GM12878 (cell line): ENCODE measurements at regions not wholly inside any gene's neighbourhood (a gene's known extent, or its start where the extent isn't known, plus 50 kb on each side); places are given as distances from the start of the nearest gene placed in this dataset.

Source experiments
- ATAC-seq: fragments of 200-7000 bp; cut with Tn5 transposase; 3 replicates; pipeline ENCODE4 v1.9.1; 2020; ENCODE audit warnings: mild to moderate bottlenecking, moderate library complexity
- BruUV-seq: library from RNA; stranded (reverse); fragments of 400-500 nt; replicated peaks from 2 replicates; lab custom pipeline; 2021; lab: Mats Ljungman, UMichigan
- CTCF ChIA-PET: fragments of 300-600 bp; sonication (Branson Sonifier 250); formaldehyde crosslinking; extraction: SDS; loops from one replicate; lab custom pipeline; 2021; ENCODE audit warnings: inconsistent platforms; lab: Yijun Ruan, JAX
- POLR2A ChIA-PET: fragments of 350-600 bp; formaldehyde crosslinking; extraction: SDS; loops from one replicate; lab custom pipeline; 2021; ENCODE audit warnings: inconsistent platforms; lab: Charles Lee
- RAD21 ChIA-PET: fragments of 300-600 bp; sonication (Branson Sonifier 250); formaldehyde crosslinking; loops from one replicate; lab custom pipeline; 2023; ENCODE audit warnings: antibody characterized with exemption; ENCODE audit not compliant: unreplicated experiment; lab: Charles Lee
- SMC1A ChIA-PET: fragments of 300-600 bp; sonication (Branson Sonifier 250); formaldehyde crosslinking; loops from one replicate; lab custom pipeline; 2023; ENCODE audit not compliant: unreplicated experiment, uncharacterized antibody; lab: Charles Lee
- DNase-seq: peaks from one replicate; pipeline ENCODE4 v3.0.0-alpha.2; 2011; ENCODE audit warnings: low read depth, low spot score
- FAIRE-seq: peaks from 3 replicates; lab custom pipeline; 2011; peaks lifted over from hg19 to GRCh38; lab: Jason Lieb, UNC
- H2AFZ ChIP-seq: 2 replicates; pipeline ENCODE4 v1.6.0; 2011; ENCODE audit warnings: low read depth, low read length, control low read depth; ENCODE audit not compliant: control insufficient read depth
- H3K27ac ChIP-seq: 2 replicates; pipeline ENCODE4 v1.5.1; 2011; ENCODE audit warnings: control low read depth; ENCODE audit not compliant: control insufficient read depth, insufficient read depth
- H3K27me3 ChIP-seq, 2 experiments: replicated peaks in 1 of 2; 2 replicates each; pipeline versions ENCODE4 v1.6.0 to v1.6.1; 2011; ENCODE audit warnings: low read length in 1 of 2; ENCODE audit not compliant: control insufficient read depth in 2 of 2, insufficient read depth in 2 of 2
- H3K36me3 ChIP-seq, 2 experiments: 2 replicates each; pipeline ENCODE4 v1.5.1; 2011; ENCODE audit warnings: low read length in 1 of 2; ENCODE audit not compliant: control insufficient read depth in 2 of 2, insufficient read depth in 2 of 2
- H3K4me1 ChIP-seq: 2 replicates; pipeline ENCODE4 v1.6.1; 2011; ENCODE audit warnings: mild to moderate bottlenecking, low read length, moderate library complexity, mixed read lengths; ENCODE audit not compliant: control insufficient read depth, insufficient read depth
- H3K4me2 ChIP-seq: 2 replicates; pipeline ENCODE4 v1.6.0; 2011; ENCODE audit warnings: control low read depth; ENCODE audit not compliant: control insufficient read depth, insufficient read depth
- H3K4me3 ChIP-seq: fragments of 200-600 bp; sonication (generic); 2 replicates; pipeline ENCODE4 v1.5.1; 2016
- H3K79me2 ChIP-seq: 2 replicates; pipeline ENCODE4 v1.6.0; 2011; ENCODE audit warnings: low read length; ENCODE audit not compliant: control insufficient read depth, insufficient read depth
- H3K9ac ChIP-seq: 2 replicates; pipeline ENCODE4 v1.8.0; 2011; ENCODE audit warnings: low read length, control low read depth, mixed read lengths; ENCODE audit not compliant: control insufficient read depth, insufficient read depth
- H3K9me3 ChIP-seq: replicated peaks from 3 replicates; pipeline ENCODE4 v1.5.1; 2011; ENCODE audit warnings: mild to moderate bottlenecking, low read length; ENCODE audit not compliant: control insufficient read depth, insufficient read depth
- H4K20me1 ChIP-seq: 2 replicates; pipeline ENCODE4 v1.6.0; 2011; ENCODE audit not compliant: control insufficient read depth, insufficient read depth
- CREB1 ChIP-seq: IDR thresholded peaks from 2 replicates; pipeline ENCODE4 v1.6.1; 2012; ENCODE audit warnings: low read depth, mild to moderate bottlenecking, inconsistent platforms
- HDAC2 ChIP-seq: fragments of 200-600 bp; sonication (generic); IDR thresholded peaks from 2 replicates; pipeline ENCODE4 v1.6.1; 2017
- RAD51 ChIP-seq: fragments of 450-650 bp; IDR thresholded peaks from 2 replicates; pipeline ENCODE4 v1.6.1; 2016; ENCODE audit warnings: moderate library complexity, mild to moderate bottlenecking, inconsistent platforms
- SIX5 ChIP-seq: IDR thresholded peaks from 2 replicates; pipeline ENCODE4 v1.6.1; 2011; ENCODE audit warnings: mild to moderate bottlenecking, low read depth, low read length, moderate library complexity; ENCODE audit not compliant: severe bottlenecking
- SUZ12 ChIP-seq: fragments of 200-600 bp; sonication (generic); IDR thresholded peaks from one replicate; pipeline ENCODE4 v1.6.1; 2018; ENCODE audit warnings: antibody characterized with exemption, mild to moderate bottlenecking; ENCODE audit not compliant: unreplicated experiment
- TCF12 ChIP-seq: IDR thresholded peaks from 2 replicates; pipeline ENCODE4 v1.6.1; 2011; ENCODE audit warnings: low read depth, mild to moderate bottlenecking, low read length
- ZNF207 ChIP-seq: fragments of 450-650 bp; IDR thresholded peaks from 2 replicates; pipeline ENCODE4 v1.6.1; 2014; ENCODE audit warnings: antibody characterized with exemption, mild to moderate bottlenecking, borderline replicate concordance
- WGBS: methylation state at CpG from one replicate; pipeline ENCODE4 v1.1.6; 2016; ENCODE audit warnings: low lambda C conversion rate; ENCODE audit not compliant: insufficient replicate concordance, insufficient coverage; ENCODE audit errors: missing lambda C conversion rate; 5-methylcytosine and 5-hydroxymethylcytosine counted together
- in situ Hi-C: fragments of 300-500 bp; cut with MboI; formaldehyde crosslinking; loops from 9 replicates; pipeline ENCODE4 v1.14.3; 2018; ENCODE audit warnings: mixed read lengths
- intact Hi-C: fragments of 100-400 bp; cut with micrococcal nuclease; formaldehyde crosslinking; loops from one replicate; pipeline ENCODE4 v1.14.2; 2022; ENCODE audit not compliant: unreplicated experiment
- TF ChIP-seq, protein P1 (sequence below): IDR thresholded peaks from 2 replicates; pipeline ENCODE4 v1.6.1; 2012; ENCODE audit warnings: low read length, inconsistent platforms
- TF ChIP-seq, protein P2 (sequence below): IDR thresholded peaks from 2 replicates; pipeline ENCODE4 v1.6.1; 2012; ENCODE audit warnings: improper control_type of control experiment, low read depth, low read length; ENCODE audit not compliant: insufficient replicate concordance
- TF ChIP-seq, protein P3 (sequence below): IDR thresholded peaks from 2 replicates; pipeline ENCODE4 v1.6.1; 2012; ENCODE audit warnings: low read depth, low read length, improper control_type of control experiment

- BruUV-seq: no TSS peak
These were observed 1075.9 kb downstream of the BRD1 start for GRCh38 chr22:48751539-48752437.

More at GRCh38 chr22:48751539-48752437, 1075.9 kb downstream of the BRD1 start:
- Histone ChIP-seq H3K9ac (no peak overlapping the region), H3K27me3 (no peaks in the 10 kb centered on the region), H3K36me3 (no peaks in the 10 kb centered on the region), H3K27ac (no peak overlapping the region), H3K4me1 (no peaks in the 10 kb centered on the region), H4K20me1 (no peaks in the 10 kb centered on the region), H3K9me3 (no peaks in the 10 kb centered on the region; the same call in 2 of the 3 replicates), H3K4me2 (no peak overlapping the region), H2AFZ (no peak overlapping the region), H3K79me2 (no peaks in the 10 kb centered on the region), H3K4me3 (no peak overlapping the region)
- in situ Hi-C loops (no loop called here), intact Hi-C loops (no loop called here)
- ChIA-PET POLR2A (no interaction called here), SMC1A (no interaction called here), CTCF (no interaction called here), RAD21 (no interaction called here)
- 48% methylated on average over 24 of the region's 26 CpGs for WGBS
- ATAC-seq: no peak
- no peak for FAIRE-seq
- DNase-seq: no peak
- TF ChIP-seq CREB1: no peak
- no peak for TF ChIP-seq TCF12
- TF ChIP-seq HDAC2: no peak
- no peak for TF ChIP-seq SIX5
- TF ChIP-seq SUZ12: no peak
- TF ChIP-seq ZNF207: no peak
- TF ChIP-seq, protein P1, sequence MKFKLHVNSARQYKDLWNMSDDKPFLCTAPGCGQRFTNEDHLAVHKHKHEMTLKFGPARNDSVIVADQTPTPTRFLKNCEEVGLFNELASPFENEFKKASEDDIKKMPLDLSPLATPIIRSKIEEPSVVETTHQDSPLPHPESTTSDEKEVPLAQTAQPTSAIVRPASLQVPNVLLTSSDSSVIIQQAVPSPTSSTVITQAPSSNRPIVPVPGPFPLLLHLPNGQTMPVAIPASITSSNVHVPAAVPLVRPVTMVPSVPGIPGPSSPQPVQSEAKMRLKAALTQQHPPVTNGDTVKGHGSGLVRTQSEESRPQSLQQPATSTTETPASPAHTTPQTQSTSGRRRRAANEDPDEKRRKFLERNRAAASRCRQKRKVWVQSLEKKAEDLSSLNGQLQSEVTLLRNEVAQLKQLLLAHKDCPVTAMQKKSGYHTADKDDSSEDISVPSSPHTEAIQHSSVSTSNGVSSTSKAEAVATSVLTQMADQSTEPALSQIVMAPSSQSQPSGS: no peak
- TF ChIP-seq, protein P2, sequence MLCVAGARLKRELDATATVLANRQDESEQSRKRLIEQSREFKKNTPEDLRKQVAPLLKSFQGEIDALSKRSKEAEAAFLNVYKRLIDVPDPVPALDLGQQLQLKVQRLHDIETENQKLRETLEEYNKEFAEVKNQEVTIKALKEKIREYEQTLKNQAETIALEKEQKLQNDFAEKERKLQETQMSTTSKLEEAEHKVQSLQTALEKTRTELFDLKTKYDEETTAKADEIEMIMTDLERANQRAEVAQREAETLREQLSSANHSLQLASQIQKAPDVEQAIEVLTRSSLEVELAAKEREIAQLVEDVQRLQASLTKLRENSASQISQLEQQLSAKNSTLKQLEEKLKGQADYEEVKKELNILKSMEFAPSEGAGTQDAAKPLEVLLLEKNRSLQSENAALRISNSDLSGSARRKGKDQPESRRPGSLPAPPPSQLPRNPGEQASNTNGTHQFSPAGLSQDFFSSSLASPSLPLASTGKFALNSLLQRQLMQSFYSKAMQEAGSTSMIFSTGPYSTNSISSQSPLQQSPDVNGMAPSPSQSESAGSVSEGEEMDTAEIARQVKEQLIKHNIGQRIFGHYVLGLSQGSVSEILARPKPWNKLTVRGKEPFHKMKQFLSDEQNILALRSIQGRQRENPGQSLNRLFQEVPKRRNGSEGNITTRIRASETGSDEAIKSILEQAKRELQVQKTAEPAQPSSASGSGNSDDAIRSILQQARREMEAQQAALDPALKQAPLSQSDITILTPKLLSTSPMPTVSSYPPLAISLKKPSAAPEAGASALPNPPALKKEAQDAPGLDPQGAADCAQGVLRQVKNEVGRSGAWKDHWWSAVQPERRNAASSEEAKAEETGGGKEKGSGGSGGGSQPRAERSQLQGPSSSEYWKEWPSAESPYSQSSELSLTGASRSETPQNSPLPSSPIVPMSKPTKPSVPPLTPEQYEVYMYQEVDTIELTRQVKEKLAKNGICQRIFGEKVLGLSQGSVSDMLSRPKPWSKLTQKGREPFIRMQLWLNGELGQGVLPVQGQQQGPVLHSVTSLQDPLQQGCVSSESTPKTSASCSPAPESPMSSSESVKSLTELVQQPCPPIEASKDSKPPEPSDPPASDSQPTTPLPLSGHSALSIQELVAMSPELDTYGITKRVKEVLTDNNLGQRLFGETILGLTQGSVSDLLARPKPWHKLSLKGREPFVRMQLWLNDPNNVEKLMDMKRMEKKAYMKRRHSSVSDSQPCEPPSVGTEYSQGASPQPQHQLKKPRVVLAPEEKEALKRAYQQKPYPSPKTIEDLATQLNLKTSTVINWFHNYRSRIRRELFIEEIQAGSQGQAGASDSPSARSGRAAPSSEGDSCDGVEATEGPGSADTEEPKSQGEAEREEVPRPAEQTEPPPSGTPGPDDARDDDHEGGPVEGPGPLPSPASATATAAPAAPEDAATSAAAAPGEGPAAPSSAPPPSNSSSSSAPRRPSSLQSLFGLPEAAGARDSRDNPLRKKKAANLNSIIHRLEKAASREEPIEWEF: no peak
- TF ChIP-seq, protein P3, sequence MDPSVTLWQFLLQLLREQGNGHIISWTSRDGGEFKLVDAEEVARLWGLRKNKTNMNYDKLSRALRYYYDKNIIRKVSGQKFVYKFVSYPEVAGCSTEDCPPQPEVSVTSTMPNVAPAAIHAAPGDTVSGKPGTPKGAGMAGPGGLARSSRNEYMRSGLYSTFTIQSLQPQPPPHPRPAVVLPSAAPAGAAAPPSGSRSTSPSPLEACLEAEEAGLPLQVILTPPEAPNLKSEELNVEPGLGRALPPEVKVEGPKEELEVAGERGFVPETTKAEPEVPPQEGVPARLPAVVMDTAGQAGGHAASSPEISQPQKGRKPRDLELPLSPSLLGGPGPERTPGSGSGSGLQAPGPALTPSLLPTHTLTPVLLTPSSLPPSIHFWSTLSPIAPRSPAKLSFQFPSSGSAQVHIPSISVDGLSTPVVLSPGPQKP: no peak
- TF ChIP-seq RAD51: no peak
